LNCaP clone FGC (cell line): ENCODE measurements at regions not wholly inside any gene's neighbourhood (a gene's known extent, or its start where the extent isn't known, plus 50 kb on each side); places are given as distances from the start of the nearest gene placed in this dataset.

Source experiments
- DNase-seq: peaks from one replicate; pipeline ENCODE4 v3.0.0-alpha.2; 2011; ENCODE audit warnings: low read depth
- H3K4me3 ChIP-seq: 2 replicates; pipeline ENCODE4 v1.5.1; 2011; ENCODE audit warnings: mild to moderate bottlenecking, low read depth, low read length, control low read depth
- TF ChIP-seq, protein P1 (sequence below): IDR thresholded peaks from 2 replicates; pipeline ENCODE4 v1.5.1; 2012; ENCODE audit warnings: mild to moderate bottlenecking; ENCODE audit not compliant: control insufficient read depth, insufficient read depth; ENCODE audit errors: extremely low read depth

DNA sequence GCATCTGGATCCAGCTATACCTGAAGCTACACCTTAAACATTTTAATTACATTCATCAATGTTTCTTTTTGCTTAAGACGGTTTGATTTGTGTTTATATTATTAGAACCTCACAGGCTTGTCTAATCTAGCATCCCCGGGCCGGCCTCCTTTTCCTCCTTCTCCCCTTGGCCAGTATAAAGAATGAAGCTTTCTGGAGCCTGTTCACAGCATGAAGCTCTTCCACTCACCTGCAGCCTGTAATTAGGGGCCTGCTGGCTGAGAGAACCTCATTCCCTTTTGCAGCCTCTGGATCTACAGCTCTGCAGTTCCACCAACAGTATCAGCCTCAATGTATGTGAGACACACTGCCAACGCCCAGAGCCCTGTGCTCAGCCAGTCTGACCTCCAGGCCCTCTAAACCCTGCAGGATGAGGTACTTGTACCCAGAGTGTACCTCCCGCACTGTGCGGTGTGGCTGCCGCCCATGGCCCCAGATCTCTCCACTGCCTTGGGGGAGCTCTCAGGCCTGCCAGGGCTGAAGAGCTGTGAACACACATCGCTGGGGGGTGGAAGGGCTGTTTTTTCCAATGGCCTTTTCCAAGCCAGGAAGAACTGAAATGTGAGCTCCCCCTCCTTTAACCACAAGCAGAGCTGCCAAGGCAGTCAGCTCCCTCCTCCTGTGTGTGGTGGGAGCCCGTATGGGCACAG lies 114.7 kb upstream of the ALDH1A3 start:
- no peak for DNase-seq
- TF ChIP-seq, protein P1, sequence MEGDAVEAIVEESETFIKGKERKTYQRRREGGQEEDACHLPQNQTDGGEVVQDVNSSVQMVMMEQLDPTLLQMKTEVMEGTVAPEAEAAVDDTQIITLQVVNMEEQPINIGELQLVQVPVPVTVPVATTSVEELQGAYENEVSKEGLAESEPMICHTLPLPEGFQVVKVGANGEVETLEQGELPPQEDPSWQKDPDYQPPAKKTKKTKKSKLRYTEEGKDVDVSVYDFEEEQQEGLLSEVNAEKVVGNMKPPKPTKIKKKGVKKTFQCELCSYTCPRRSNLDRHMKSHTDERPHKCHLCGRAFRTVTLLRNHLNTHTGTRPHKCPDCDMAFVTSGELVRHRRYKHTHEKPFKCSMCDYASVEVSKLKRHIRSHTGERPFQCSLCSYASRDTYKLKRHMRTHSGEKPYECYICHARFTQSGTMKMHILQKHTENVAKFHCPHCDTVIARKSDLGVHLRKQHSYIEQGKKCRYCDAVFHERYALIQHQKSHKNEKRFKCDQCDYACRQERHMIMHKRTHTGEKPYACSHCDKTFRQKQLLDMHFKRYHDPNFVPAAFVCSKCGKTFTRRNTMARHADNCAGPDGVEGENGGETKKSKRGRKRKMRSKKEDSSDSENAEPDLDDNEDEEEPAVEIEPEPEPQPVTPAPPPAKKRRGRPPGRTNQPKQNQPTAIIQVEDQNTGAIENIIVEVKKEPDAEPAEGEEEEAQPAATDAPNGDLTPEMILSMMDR = no peak
- H3K4me3 ChIP-seq = no peak overlapping the region

DNA sequence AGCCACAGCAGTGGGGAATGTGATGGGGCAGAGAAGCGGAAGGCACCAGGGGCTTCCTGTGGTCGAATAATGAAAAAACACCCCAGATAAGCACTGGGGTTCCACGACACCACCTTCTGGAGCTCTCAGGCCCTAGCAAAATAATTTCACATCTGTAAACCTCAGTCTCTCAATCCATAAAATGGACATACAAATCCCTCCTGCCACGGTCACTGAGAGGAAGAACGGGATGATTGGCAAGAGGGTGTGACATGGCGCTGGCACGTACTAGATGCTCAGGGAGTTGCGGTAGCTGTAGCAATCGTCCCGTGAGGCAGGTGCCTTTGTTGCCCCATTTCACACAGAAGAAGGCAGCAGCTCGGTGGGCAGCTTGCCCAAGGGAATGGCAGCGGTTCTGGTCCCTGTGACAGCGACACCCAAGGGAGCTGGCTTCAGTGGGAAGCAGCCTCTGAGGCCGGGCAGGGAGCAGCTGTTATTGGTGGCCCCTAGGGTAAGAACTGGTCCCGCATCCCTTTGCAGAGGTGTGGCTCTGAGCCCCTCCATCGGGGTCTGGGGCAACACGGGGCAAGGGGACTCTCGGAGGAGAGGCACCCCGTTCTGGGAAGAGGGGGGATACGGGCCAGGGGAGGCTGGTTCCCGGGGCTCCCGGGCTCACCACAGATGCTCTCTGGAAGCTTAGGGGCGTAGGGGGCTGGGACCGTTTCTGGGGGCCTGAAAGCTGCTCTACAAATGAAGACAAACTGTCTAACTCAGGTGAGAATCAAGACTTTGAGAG lies 114.0 kb upstream of the ALDH1A3 start:
- TF ChIP-seq, protein P1 = no peak
- H3K4me3 ChIP-seq = no peak overlapping the region
- DNase-seq = no peak

DNA sequence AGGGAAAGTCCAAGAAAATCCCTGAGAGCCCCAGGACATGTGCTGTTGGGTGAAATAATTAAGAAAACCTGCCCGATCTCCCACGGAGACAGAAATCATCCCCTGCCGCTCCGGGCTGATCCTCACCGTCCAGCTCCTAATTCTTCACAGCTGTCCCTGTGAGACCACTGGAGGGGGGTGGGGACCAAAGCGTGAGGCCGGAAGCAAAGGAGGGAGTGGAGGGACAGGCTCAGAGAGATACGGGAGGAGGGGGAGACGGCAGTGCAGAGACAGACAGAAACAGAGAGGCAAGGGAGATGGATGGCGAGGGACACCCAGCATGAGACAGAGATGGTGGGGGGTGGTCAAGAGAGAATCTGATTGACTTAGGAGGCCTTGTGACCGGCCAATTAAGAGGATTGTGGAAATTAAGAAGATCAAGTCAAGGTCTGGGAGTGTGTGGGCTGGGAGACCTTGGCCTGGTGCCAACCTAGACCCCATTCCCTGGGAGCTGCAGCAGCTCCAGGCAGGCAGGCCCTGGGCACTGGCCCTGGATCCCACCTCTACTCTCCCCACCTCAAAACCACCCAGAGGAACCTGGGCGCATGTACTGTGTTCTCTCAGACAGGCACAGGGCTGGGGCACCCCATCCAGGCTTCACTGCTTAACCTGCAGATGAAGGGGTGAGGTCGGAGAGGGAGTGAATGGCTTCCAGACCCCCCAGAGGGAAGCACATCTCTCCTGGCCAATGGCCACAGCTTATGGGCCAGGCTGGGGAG lies 113.2 kb upstream of the ALDH1A3 start:
- DNase-seq = no peak
- TF ChIP-seq, protein P1 = no peak
- no peak overlapping the region for H3K4me3 ChIP-seq

DNA sequence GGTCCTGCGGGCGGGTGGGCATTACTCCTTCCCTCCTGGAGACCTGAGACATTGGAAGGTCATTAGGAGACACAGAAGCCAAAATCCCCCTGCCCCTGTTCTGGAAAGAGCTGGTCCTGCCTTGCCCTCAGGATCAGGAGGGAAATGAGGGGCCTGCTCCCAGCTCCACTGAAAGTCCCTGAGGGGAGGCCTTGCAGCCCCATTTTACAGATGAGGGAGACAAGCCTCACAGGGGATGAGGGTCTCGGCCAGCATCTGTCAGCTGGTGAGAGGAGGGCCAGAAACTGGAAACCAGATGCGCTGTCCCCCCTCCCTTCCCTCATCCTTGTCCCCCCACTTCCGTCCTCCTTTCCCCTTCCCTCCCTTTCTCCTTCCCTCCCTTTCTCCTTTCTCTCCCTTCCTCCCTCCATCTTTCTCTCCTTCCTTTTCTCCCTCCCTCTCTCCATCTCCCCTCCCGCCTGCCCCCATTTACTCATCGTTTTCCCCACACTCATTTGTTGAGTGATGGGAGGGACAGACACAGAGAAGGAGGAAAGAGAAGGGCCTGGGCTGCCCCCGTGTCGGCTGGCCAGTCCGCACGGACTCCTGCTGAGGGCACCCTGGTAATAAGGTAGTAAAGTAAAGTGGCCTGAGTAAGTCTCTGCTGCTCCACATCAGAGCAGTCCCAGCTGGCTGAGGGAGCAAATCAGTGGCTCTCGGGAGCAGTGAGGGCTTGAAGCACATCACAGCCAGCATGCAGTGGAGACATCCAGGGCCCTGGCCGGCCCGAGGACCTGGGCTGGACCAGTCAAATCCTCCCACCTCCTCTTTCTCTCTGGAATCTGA lies 112.4 kb upstream of the ALDH1A3 start:
- TF ChIP-seq, protein P1 = no peak
- H3K4me3 ChIP-seq = no peak overlapping the region
- no peak for DNase-seq

DNA sequence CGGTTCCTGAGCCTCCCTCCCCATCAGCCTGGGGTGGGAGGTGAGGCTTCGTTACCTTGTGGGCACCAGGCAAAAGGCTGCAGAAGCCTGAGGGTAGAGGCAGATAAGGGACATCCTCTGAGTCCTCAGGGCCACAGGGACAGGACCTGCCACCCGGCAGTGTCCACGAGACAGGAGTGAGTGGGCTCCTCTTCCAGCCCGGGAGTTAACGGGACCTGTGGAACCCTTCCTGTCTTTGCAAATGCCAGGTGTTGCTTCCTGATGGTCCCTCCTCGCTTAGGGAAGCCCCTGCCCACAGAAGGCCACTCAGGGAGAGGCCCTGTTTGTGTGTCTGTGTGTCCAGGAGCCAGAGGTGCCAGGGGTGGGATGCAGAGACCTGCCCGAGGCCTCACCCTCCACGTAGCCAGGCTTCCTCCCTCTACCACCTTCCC lies 111.1 kb upstream of the ALDH1A3 start:
- TF ChIP-seq, protein P1 = no peak
- H3K4me3 ChIP-seq = no peak overlapping the region
- DNase-seq = no peak
